Activated CD4-positive, alpha-beta T cell treated with anti-CD3 and anti-CD28 coated beads for 1 hour (primary cell): ENCODE measurements at regions not wholly inside any gene's neighbourhood (a gene's known extent, or its start where the extent isn't known, plus 50 kb on each side); places are given as distances from the start of the nearest gene placed in this dataset.
"Not testable (repeated sequence)": the region's sequence is repeated elsewhere in the genome, so short reads cannot be mapped to it uniquely, and the experiment has no call there.

Experiments used
- DNase-seq: peaks from one replicate; pipeline ENCODE4 v3.0.0-alpha.2; 2020

- DNase-seq: no peak
Observed at GRCh38 chr18:38786906-38787305, 1221.3 kb upstream of the CELF4 start.

GRCh38 chr18:38771620-38772019, 1206.0 kb upstream of the CELF4 start:
- not testable (repeated sequence) for DNase-seq

DNA sequence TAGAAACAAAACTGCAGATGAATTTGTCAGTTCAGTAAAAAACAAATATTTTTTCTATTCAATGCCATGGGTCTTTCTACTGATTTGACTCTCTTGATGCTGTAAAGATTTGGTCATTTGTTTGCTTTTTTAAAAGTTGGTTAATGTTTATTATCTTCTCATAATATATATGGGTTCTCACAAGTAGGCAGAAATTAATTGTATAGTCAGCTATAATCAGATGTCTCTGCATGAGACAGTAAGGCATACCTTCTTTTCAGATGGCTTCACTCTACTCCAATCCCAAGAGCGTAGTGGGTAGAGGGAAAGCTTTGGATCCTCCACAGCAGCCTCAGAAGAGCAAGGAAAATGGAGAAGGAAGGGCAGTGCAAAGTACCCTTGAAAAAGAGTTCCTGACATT, 1202.9 kb upstream of the CELF4 start:
- no peak for DNase-seq

DNA sequence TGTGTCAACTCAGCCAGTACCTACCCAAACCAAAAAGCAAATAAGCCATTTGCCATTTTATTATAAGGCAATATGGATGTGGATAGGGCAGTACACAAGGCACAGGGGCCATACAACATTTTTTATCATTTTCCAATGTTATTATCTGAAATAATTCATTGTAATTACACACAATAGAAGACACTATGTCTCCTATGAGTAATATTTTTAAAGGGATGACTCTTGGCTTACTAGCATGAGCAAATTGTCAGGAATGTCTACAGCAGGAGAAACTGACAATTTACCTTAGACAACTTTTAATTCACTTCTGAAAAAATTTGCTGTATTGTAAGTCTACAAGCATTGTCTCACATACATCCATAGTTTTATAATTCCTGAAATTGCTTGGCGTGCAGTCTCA, 1193.9 kb upstream of the CELF4 start:
- no peak for DNase-seq

GRCh38 chr18:38756436-38756835, 1190.8 kb upstream of the CELF4 start:
- no peak for DNase-seq

GRCh38 chr18:38752430-38752829, 1186.8 kb upstream of the CELF4 start:
- no peak for DNase-seq

- DNase-seq: no peak
Observed at GRCh38 chr18:38751898-38752297, 1186.3 kb upstream of the CELF4 start.

DNA sequence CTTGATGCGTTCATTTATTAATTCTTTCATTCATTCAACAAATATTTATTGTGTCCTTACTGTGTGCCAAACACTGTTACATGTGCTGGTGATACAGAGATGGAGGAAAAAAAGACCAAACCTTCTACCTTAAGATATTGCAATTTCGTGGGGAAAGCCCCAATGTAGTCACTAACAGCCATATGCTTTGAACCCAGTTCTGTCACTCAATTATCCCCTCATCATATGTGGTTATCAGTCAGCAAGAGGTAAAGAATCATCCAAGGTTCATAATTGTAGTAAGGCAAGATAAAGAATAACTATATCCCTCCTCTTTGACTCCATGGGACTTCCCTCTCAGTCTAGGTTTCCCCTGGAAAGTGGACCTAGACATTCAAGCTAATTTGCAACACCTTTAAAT, 1185.6 kb upstream of the CELF4 start:
- DNase-seq: no peak

DNA sequence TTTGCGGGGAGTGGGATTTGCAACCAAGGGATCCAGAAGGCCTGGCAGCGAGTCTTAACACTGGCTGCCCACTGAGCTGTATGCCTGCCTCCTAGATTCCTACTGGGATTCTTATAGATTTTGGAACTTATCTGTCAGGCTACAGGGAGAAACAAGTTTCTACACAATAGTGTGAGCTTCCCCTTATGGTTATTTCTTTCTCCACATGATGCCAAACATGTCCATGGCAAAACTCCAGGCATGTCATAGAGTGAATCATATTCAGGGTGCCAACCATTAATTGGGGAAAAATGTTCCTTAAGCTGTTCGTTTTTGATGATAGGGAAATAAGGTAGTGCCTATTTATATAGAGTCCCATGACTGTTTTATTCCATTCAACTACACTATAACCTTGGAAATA, 1185.2 kb upstream of the CELF4 start:
- DNase-seq: no peak

DNA sequence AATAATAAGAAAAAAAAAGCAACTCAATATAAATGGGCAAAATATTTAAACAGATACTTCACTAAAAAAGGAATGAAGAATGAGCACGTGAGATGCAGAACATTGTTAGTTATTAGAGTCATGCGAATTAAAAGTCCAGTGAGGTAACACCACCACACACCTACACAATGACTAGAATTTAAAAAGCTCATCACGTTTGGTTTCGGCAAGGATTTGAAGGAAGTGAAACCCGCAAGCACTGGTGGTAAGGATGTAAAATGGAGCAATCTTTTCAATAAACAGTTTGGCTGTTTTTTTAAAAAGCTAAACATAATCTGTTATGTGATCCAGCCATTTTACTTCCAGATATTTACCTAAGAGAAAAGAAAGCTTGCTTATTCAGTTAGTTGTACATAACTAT, 1181.6 kb upstream of the CELF4 start:
- no peak for DNase-seq

- not testable (repeated sequence) for DNase-seq
Observed at GRCh38 chr18:38720181-38720580, 1154.6 kb upstream of the CELF4 start.

- no peak for DNase-seq
Observed at GRCh38 chr18:38718365-38718901, 1152.8 kb upstream of the CELF4 start.

DNA sequence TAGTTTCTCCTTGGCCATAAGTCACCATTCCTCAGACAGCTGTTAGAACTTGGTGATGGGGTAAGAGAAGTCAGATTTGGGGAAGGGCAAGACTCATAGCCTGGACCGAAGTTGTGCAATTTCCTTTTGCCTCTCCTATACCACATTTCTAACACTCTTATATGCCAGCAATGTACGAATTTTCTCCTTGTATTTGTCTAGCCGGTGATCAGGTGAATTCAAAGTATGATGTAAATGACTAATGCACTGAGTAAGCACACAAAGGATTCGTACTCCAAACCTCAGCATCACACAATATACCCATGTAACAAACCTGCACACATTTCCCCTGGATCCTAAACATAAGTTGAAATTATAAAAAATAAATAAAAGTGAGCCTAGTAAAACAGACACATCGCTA, 1143.5 kb upstream of the CELF4 start:
- DNase-seq: no peak

DNA sequence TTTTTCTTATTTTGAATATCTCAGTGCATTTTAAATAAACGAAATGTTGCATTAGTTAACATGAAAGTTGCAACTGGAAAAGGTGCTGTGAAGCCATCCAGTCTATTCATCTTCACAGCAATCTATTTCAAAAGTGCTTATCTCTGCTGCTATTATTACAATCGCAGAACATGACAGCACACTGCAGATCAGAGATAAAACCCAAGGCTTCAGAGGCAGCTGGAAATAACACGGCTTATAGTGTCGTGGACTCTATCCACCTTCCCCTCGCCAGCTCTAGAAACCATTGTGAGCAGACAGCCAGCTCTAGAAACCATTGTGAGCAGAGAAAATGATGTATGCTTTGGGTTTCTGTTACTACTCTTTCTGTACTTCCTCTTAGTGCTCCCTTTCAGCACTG, 1140.8 kb upstream of the CELF4 start:
- no peak for DNase-seq

DNA sequence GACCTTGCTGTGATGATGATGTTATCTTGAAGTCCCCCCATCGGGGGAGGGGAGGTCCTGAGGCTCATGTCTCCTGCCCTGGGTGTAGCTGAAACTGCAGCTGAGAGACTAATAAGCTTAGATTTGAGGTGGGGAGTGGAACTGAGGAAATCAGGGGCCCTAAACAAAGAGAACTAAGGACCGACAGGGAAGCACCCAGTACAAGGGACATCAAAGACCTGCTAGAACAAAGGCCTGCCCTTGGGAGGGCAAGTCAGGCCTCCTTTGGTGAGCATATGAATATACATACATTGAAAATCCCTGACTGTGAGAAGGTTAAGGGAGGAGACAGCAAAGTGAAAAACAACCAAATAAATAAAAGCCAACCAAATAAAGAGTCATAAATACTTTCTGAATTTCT, 1132.5 kb upstream of the CELF4 start:
- DNase-seq: no peak

DNA sequence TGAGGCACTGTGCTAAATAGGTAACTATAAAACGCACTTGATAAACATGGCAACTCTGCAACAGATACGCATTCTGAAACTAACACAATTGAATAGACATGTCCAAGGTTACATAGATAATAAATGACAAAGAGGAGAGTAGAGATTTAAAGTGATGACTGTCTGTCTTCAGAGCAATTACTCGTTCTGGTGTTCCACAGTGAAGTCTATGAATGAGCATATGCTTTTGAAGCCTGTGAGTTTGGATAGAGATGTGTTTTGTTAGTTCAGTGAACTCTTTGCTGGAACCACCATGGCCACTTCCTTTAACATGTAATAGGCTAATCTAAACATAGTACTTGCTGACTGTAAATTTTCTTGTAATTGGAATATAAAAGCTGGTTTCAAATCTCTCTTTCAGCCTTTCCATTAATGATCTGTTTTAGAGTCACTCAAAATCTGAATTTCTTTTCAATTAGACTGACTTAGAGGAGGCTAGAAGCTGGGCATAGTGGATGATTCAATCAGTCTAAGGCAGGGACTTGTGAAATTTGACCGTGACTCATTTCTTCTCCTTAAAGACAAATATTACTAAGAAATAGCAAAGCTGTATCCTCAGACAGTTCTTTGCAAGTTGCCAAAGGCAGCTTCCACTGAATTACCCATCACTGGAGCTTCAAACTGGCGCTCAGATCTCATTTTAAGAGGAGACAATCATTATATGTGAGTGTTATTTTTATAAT, 1130.1 kb upstream of the CELF4 start:
- DNase-seq: no peak

DNA sequence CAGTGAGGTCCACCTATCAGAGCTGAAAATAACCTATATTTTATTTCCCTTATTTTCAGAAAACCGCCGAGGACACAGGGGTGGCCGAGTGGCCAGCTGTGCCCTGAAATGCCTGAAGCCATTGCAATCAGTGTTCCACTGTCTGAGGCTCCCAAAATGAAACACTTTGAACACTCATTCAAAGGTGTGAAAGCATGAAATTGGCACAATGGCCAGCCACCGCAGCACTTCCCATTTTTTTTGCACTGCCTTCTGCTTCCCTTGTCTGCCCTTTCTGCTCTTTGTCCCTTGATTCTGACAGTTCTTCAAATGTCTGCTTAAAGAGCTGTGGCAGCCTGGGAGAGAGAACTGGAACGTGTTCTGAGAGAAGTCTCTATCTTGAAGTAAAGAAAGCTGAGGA, 1127.5 kb upstream of the CELF4 start:
- DNase-seq: no peak

DNA sequence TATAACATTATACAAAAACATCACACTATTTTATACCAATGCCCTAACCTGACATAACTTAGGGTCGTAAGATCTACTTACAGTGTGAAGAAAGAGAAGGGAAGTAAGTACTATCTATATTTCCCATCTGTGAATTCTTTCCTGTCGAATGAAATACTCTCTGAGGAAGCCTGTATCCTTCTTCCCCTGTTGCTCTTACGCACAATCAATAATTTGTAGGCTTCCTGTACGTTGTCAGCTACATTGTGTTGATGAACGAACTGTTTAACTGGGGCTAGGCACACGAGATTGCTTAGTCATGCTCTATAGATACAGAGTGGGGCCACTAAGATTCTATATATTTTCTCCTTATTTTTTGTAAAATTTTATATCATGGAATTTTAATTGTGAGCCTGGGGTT, 1125.0 kb upstream of the CELF4 start:
- no peak for DNase-seq

DNA sequence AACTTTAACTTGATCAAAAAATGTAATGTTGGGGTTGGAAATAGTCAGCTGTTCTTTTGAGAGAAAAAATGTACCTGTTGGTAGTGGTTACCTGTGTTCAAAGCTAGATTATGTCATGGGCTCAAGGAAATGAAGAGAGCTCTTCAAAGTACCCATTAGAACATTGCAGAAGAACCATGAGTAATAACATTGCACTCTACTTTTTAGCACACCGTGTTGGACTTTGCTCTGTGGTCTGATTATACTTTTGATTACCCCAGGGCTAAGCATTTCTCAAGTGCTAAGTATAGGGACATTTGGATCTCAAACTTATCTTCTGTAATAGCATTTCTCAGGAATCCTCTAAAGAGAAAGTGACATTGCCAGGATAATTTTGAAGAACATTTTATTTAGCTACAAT, 1122.8 kb upstream of the CELF4 start:
- no peak for DNase-seq

DNA sequence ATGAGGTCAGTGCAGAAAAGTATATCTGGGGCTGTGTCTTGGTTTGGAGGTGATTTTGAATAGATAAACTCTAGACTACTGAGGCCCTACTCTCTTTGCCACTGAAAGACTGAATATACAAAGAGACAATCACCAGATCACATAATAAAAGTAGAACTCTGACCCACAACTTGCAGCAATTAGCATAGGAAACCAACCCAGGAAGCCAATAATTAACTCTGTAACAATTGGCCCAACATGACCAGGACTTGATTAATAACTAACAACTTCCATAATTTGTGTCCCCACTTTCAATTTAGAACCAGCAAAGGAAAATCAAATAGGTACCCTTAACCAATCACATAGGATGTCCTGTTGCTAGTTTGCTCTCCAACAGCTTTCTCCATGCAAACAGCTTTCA, 1104.9 kb upstream of the CELF4 start:
- DNase-seq: no peak

DNA sequence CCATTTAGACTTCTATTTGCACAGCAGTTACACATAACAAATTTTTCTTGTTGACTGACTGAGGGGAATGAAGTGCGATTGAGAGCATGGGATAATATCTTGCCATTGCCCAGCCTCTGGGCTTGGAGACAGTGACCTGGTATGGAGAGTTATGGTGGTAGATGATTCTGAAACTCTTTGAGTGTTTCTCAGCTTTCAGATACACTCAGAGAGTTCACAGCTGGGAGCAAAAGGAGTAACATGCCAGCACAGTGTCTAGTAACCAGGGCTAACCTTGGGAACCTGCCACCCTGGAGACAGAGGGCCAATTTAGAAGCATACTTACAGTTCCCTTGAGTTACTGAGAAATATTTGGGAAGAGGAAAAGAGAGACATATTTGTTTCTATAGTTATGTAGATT, 1099.3 kb upstream of the CELF4 start:
- DNase-seq: no peak

- no peak for DNase-seq
Observed at GRCh38 chr18:38663682-38664081, 1098.1 kb upstream of the CELF4 start.

GRCh38 chr18:38663270-38663669, 1097.7 kb upstream of the CELF4 start:
- no peak for DNase-seq

- DNase-seq: no peak
Observed at GRCh38 chr18:38654946-38655345, 1089.3 kb upstream of the CELF4 start.

- no peak for DNase-seq
Observed at GRCh38 chr18:38651736-38652135, 1086.1 kb upstream of the CELF4 start.
